ENCODE measurements at regions not wholly inside any gene's neighbourhood (a gene's known extent, or its start where the extent isn't known, plus 50 kb on each side); places are given as distances from the start of the nearest gene placed in this dataset.

GRCh38 chr5:160500786-160501779, 79.4 kb downstream of the PTTG1 start:
- H3K4me3 ChIP-seq (ENCODE audit: insufficient read length, low read depth) = no peak overlapping the region
- TF ChIP-seq YY1 (IDR thresholded peaks at IDR 0.05; ENCODE audit: insufficient read depth, insufficient read length) (no peak), SUZ12 (IDR thresholded peaks at IDR 0.05; ENCODE audit: extremely low read depth, insufficient read depth, insufficient read length) (no peak), ZNF274 (IDR thresholded peaks at IDR 0.05; ENCODE audit: low read depth, low read length) (no peak)
- no peaks in the 10 kb centered on the region for H3K4me1 ChIP-seq (ENCODE audit: insufficient read depth, insufficient read length)
- no peak for DNase-seq (ENCODE audit: low read depth, low spot score)
- no peaks in the 10 kb centered on the region for H3K36me3 ChIP-seq (ENCODE audit: insufficient read depth, insufficient read length, low read length)
- no peaks in the 10 kb centered on the region for H3K27me3 ChIP-seq (ENCODE audit: insufficient read depth, insufficient read length)
- no peaks in the 10 kb centered on the region for H3K9me3 ChIP-seq (ENCODE audit: insufficient read depth, low read length)
- no peak overlapping the region for H3K9ac ChIP-seq (ENCODE audit: insufficient read length, low read depth)

- Histone ChIP-seq H3K4me1 (ENCODE audit: insufficient read depth, insufficient read length) (no peaks in the 10 kb centered on the region), H3K27me3 (ENCODE audit: insufficient read depth, insufficient read length) (no peaks in the 10 kb centered on the region), H3K9ac (ENCODE audit: insufficient read length, low read depth) (no peak overlapping the region), H3K4me3 (ENCODE audit: insufficient read length, low read depth) (no peak overlapping the region), H3K9me3 (ENCODE audit: insufficient read depth, low read length) (no peaks in the 10 kb centered on the region), H3K36me3 (ENCODE audit: insufficient read depth, insufficient read length, low read length) (no peaks in the 10 kb centered on the region)
- no peak for TF ChIP-seq YY1 (IDR thresholded peaks at IDR 0.05; ENCODE audit: insufficient read depth, insufficient read length)
- TF ChIP-seq ZNF274 (IDR thresholded peaks at IDR 0.05; ENCODE audit: low read depth, low read length) = no peak
- no peak for TF ChIP-seq SUZ12 (IDR thresholded peaks at IDR 0.05; ENCODE audit: extremely low read depth, insufficient read depth, insufficient read length)
- DNase-seq (ENCODE audit: low read depth, low spot score) = no peak
Measured at GRCh38 chr5:160504906-160505305, 83.3 kb downstream of the PTTG1 start.

- Histone ChIP-seq H3K27me3 (ENCODE audit: insufficient read depth, insufficient read length) (no peaks in the 10 kb centered on the region), H3K36me3 (ENCODE audit: insufficient read depth, insufficient read length, low read length) (no peaks in the 10 kb centered on the region), H3K4me3 (ENCODE audit: insufficient read length, low read depth) (no peak overlapping the region), H3K9me3 (ENCODE audit: insufficient read depth, low read length) (no peaks in the 10 kb centered on the region), H3K9ac (ENCODE audit: insufficient read length, low read depth) (no peak overlapping the region), H3K4me1 (ENCODE audit: insufficient read depth, insufficient read length) (no peaks in the 10 kb centered on the region)
- no peak for TF ChIP-seq SUZ12 (IDR thresholded peaks at IDR 0.05; ENCODE audit: extremely low read depth, insufficient read depth, insufficient read length)
- TF ChIP-seq ZNF274 (IDR thresholded peaks at IDR 0.05; ENCODE audit: low read depth, low read length) = no peak
- no peak for TF ChIP-seq YY1 (IDR thresholded peaks at IDR 0.05; ENCODE audit: insufficient read depth, insufficient read length)
- DNase-seq (ENCODE audit: low read depth, low spot score) = no peak
Measured at GRCh38 chr5:160506006-160507004, 84.7 kb downstream of the PTTG1 start.

GRCh38 chr5:160507221-160507721, 85.6 kb downstream of the PTTG1 start:
- H3K27me3 ChIP-seq (ENCODE audit: insufficient read depth, insufficient read length) = no peaks in the 10 kb centered on the region
- H3K4me3 ChIP-seq (ENCODE audit: insufficient read length, low read depth) = no peak overlapping the region
- no peaks in the 10 kb centered on the region for H3K4me1 ChIP-seq (ENCODE audit: insufficient read depth, insufficient read length)
- H3K36me3 ChIP-seq (ENCODE audit: insufficient read depth, insufficient read length, low read length) = no peaks in the 10 kb centered on the region
- DNase-seq (ENCODE audit: low read depth, low spot score) = no peak
- no peak overlapping the region for H3K9ac ChIP-seq (ENCODE audit: insufficient read length, low read depth)
- TF ChIP-seq ZNF274 (IDR thresholded peaks at IDR 0.05; ENCODE audit: low read depth, low read length) = no peak
- H3K9me3 ChIP-seq (ENCODE audit: insufficient read depth, low read length) = no peaks in the 10 kb centered on the region

- peak; percentile 70 for DNase-seq (ENCODE audit: low read depth, low spot score)
- Histone ChIP-seq H3K9ac (ENCODE audit: insufficient read length, low read depth) (no peak overlapping the region), H3K4me3 (ENCODE audit: insufficient read length, low read depth) (no peak overlapping the region), H3K4me1 (ENCODE audit: insufficient read depth, insufficient read length) (no peaks in the 10 kb centered on the region), H3K27me3 (ENCODE audit: insufficient read depth, insufficient read length) (no peaks in the 10 kb centered on the region), H3K9me3 (ENCODE audit: insufficient read depth, low read length) (no peaks in the 10 kb centered on the region), H3K36me3 (ENCODE audit: insufficient read depth, insufficient read length, low read length) (no peaks in the 10 kb centered on the region)
- no peak for TF ChIP-seq YY1 (IDR thresholded peaks at IDR 0.05; ENCODE audit: insufficient read depth, insufficient read length)
- TF ChIP-seq SUZ12 (IDR thresholded peaks at IDR 0.05; ENCODE audit: extremely low read depth, insufficient read depth, insufficient read length) = no peak
- no peak for TF ChIP-seq ZNF274 (IDR thresholded peaks at IDR 0.05; ENCODE audit: low read depth, low read length)
Measured at GRCh38 chr5:160508780-160509361, 87.2 kb downstream of the PTTG1 start.

GRCh38 chr5:160511280-160511929, 89.8 kb downstream of the PTTG1 start:
- Histone ChIP-seq H3K4me1 (ENCODE audit: insufficient read depth, insufficient read length) (no peaks in the 10 kb centered on the region), H3K36me3 (ENCODE audit: insufficient read depth, insufficient read length, low read length) (no peaks in the 10 kb centered on the region), H3K9ac (ENCODE audit: insufficient read length, low read depth) (no peak overlapping the region), H3K4me3 (ENCODE audit: insufficient read length, low read depth) (no peak overlapping the region), H3K27me3 (ENCODE audit: insufficient read depth, insufficient read length) (no peaks in the 10 kb centered on the region), H3K9me3 (ENCODE audit: insufficient read depth, low read length) (no peaks in the 10 kb centered on the region)
- TF ChIP-seq SUZ12 (IDR thresholded peaks at IDR 0.05; ENCODE audit: extremely low read depth, insufficient read depth, insufficient read length) (no peak), YY1 (IDR thresholded peaks at IDR 0.05; ENCODE audit: insufficient read depth, insufficient read length) (no peak), ZNF274 (IDR thresholded peaks at IDR 0.05; ENCODE audit: low read depth, low read length) (no peak)
- DNase-seq (ENCODE audit: low read depth, low spot score) = no peak

Data from NT2/D1 (cell line).